HFFc6 (cell line): ENCODE measurements at regions not wholly inside any gene's neighbourhood (a gene's known extent, or its start where the extent isn't known, plus 50 kb on each side); places are given as distances from the start of the nearest gene placed in this dataset.

Experiments used
- DNase-seq: peaks from one replicate; pipeline ENCODE4 v3.0.0-alpha.2; 2018
- H3K27ac Mint-ChIP-seq: 2 replicates; pipeline ENCODE4 v1.8.0; 2020; ENCODE audit warnings: mild to moderate bottlenecking, mixed read lengths
- H3K27me3 Mint-ChIP-seq: 2 replicates; pipeline ENCODE4 v1.8.0; 2021; ENCODE audit warnings: mild to moderate bottlenecking, moderate library complexity, mixed read lengths; ENCODE audit not compliant: insufficient read depth
- H3K36me3 Mint-ChIP-seq: 2 replicates; pipeline ENCODE4 v1.8.0; 2021; ENCODE audit warnings: low read depth, mixed read lengths
- H3K4me1 Mint-ChIP-seq: 2 replicates; pipeline ENCODE4 v1.8.0; 2020; ENCODE audit warnings: low read depth, mixed read lengths
- H3K4me3 Mint-ChIP-seq: 2 replicates; pipeline ENCODE4 v1.8.0; 2020; ENCODE audit warnings: mild to moderate bottlenecking, moderate library complexity, mixed read lengths
- H3K9me3 Mint-ChIP-seq: 2 replicates; pipeline ENCODE4 v1.8.0; 2020; ENCODE audit warnings: mild to moderate bottlenecking, mixed read lengths
- TF ChIP-seq, protein P1 (sequence below): fragments of 200-600 bp; sonication (generic); IDR thresholded peaks from 2 replicates; pipeline ENCODE4 v1.5.0; 2021; ENCODE audit warnings: antibody characterized with exemption, mild to moderate bottlenecking

GRCh38 chr9:26361010-26361409, 531.6 kb downstream of the CAAP1 start:
- no peaks in the 10 kb centered on the region; the same call in 1 of the 2 replicates for H3K27me3 Mint-ChIP-seq
- H3K27ac Mint-ChIP-seq: no peak overlapping the region
- TF ChIP-seq, protein P1, sequence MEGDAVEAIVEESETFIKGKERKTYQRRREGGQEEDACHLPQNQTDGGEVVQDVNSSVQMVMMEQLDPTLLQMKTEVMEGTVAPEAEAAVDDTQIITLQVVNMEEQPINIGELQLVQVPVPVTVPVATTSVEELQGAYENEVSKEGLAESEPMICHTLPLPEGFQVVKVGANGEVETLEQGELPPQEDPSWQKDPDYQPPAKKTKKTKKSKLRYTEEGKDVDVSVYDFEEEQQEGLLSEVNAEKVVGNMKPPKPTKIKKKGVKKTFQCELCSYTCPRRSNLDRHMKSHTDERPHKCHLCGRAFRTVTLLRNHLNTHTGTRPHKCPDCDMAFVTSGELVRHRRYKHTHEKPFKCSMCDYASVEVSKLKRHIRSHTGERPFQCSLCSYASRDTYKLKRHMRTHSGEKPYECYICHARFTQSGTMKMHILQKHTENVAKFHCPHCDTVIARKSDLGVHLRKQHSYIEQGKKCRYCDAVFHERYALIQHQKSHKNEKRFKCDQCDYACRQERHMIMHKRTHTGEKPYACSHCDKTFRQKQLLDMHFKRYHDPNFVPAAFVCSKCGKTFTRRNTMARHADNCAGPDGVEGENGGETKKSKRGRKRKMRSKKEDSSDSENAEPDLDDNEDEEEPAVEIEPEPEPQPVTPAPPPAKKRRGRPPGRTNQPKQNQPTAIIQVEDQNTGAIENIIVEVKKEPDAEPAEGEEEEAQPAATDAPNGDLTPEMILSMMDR: no peak
- peaks cover 5% of the 10 kb centered on the region; the same call in 1 of the 2 replicates for H3K36me3 Mint-ChIP-seq
- no peaks in the 10 kb centered on the region for H3K4me1 Mint-ChIP-seq
- H3K9me3 Mint-ChIP-seq: no peaks in the 10 kb centered on the region; the same call in 1 of the 2 replicates
- H3K4me3 Mint-ChIP-seq: no peak overlapping the region
- DNase-seq: no peak

DNA sequence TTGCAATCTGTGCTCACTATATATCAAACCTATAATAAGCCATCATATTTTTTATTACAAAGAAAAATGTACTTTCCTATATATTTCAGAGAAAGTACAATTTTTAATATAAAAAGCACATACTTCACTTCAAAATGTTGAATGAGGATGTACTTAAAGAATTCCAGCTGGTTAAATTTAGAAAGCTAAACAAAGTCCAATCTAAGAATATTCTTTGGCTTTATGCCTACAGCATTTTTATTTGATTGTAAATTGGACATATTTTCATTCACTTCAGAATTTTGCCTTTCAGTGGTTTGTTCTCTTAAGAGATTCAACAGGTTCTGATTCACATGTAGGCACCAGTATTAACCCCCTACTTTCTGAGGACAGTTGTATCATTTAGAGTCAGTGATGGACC, 533.8 kb downstream of the CAAP1 start:
- Mint-ChIP-seq H3K36me3 (peaks cover 5% of the 10 kb centered on the region; the same call in 1 of the 2 replicates), H3K4me3 (no peak overlapping the region), H3K9me3 (no peaks in the 10 kb centered on the region; the same call in 1 of the 2 replicates), H3K27me3 (no peaks in the 10 kb centered on the region), H3K4me1 (no peaks in the 10 kb centered on the region), H3K27ac (no peak overlapping the region)
- TF ChIP-seq, protein P1: no peak
- no peak for DNase-seq

DNA sequence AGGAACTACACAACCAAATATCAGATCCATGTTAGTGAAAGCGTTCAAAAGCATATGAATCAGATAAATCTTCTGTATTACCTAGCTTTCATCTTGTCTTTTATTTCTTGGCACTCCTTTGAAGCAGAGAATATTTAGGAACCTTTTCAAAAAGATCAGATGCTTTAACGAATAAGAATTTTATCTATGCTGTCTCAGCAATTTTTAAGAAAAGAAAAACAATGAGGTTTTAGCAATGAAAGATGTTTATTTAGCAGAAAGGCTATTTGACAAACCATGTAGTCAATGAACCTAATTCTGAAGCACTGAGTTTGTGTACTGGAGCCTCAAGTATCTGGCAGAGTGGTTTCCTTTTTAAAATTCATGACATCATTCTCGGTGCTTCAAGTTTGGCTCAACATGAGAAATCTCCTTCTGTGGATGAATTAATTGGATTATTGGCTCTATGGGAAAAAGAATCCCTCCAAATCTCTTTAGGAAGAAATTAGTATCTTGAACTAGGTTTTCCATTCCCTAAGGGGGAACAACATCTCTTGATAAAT, 534.7 kb downstream of the CAAP1 start:
- no peak overlapping the region for H3K4me3 Mint-ChIP-seq
- TF ChIP-seq, protein P1: no peak
- no peaks in the 10 kb centered on the region; the same call in 1 of the 2 replicates for H3K9me3 Mint-ChIP-seq
- H3K27ac Mint-ChIP-seq: no peak overlapping the region
- DNase-seq: no peak
- H3K27me3 Mint-ChIP-seq: no peaks in the 10 kb centered on the region
- H3K4me1 Mint-ChIP-seq: no peaks in the 10 kb centered on the region
- peaks cover 5% of the 10 kb centered on the region; the same call in 1 of the 2 replicates for H3K36me3 Mint-ChIP-seq

DNA sequence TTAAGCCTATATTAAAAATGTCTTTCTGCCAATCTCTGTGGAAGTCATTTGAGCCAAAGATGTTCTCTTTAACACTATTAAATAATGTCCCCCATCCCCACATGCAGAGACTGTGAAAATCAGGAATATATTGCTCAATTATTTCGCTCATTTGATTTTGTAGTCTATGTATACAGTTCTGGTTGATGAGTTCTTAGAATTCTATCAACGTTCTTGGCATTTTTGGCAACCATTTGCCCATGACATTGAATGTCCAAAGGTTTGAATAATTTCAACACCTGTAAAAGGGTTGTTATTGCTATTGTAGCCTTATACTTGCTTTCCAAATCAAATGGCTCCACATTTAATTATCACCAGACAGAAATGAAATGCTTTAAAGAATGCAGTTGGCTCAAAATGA, 536.1 kb downstream of the CAAP1 start:
- Mint-ChIP-seq H3K4me1 (no peaks in the 10 kb centered on the region), H3K4me3 (no peak overlapping the region), H3K27ac (no peak overlapping the region), H3K27me3 (no peaks in the 10 kb centered on the region), H3K36me3 (0 out of 2 replicates have a peak, but pooled peaks cover under 1% of the 10 kb centered on the region), H3K9me3 (peaks cover 10% of the 10 kb centered on the region)
- DNase-seq: no peak
- TF ChIP-seq, protein P1: no peak

DNA sequence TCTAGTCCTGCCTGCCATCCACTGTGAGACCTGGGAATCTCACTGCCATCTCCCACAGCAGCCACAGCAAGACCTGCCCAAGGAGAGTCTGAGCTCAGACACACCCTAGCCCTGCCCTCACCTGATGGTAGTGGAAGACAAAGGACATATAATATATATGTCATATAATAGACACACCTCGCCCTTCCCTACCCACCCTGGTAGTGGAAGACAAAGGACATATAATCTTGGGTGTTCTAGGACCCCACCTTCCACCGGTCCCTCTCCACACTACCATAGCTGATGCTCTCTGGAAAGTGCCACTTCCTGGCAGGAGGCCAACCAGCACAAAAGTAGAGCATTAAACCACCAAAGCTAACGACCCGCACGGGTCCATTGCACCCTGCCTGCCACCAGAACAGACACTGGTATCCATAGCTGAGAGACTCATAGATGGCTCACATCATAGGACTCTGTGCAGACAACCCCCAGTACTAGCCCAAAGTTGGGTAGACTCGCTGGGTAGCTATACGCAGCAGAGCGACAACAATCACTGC, 545.6 kb downstream of the CAAP1 start:
- H3K27me3 Mint-ChIP-seq: no peaks in the 10 kb centered on the region
- no peak for DNase-seq
- H3K27ac Mint-ChIP-seq: no peak overlapping the region
- peaks cover 29% of the 10 kb centered on the region for H3K9me3 Mint-ChIP-seq
- TF ChIP-seq, protein P1: no peak
- no peaks in the 10 kb centered on the region for H3K4me1 Mint-ChIP-seq
- no peak overlapping the region for H3K4me3 Mint-ChIP-seq
- H3K36me3 Mint-ChIP-seq: peaks cover 5% of the 10 kb centered on the region; the same call in 1 of the 2 replicates
